A549 (cell line): ENCODE measurements at regions not wholly inside any gene's neighbourhood (a gene's known extent, or its start where the extent isn't known, plus 50 kb on each side); places are given as distances from the start of the nearest gene placed in this dataset.

ENCODE experiments used
- CHD2 ChIP-seq: fragments of 150-350 bp; IDR thresholded peaks from 2 replicates; pipeline ENCODE4 v1.6.1; 2014; ENCODE audit warnings: low read length; ENCODE audit not compliant: partially characterized antibody
- E2F6 ChIP-seq: IDR thresholded peaks from 2 replicates; pipeline ENCODE4 v1.6.1; 2012; ENCODE audit warnings: low read depth, borderline replicate concordance
- EHF ChIP-seq: fragments of 250-450 bp; sonication (Bioruptor Pico); IDR thresholded peaks from 2 replicates; pipeline ENCODE4 v1.5.0; 2020; ENCODE audit warnings: mild to moderate bottlenecking
- EP300 ChIP-seq, 2 experiments: fragments of >200 bp; sonication (Bioruptor Twin); formaldehyde crosslinking; IDR thresholded peaks; 2 replicates in 1 of 2; 3 replicates in 1 of 2; pipeline ENCODE4 v1.6.1; 2016 to 2017
- HMGXB4 ChIP-seq: fragments of 250-450 bp; sonication (Bioruptor Pico); IDR thresholded peaks from 2 replicates; pipeline ENCODE4 v1.5.0; 2021; ENCODE audit warnings: mild to moderate bottlenecking, moderate library complexity, borderline replicate concordance
- MYC ChIP-seq: IDR thresholded peaks from 2 replicates; pipeline ENCODE4 v1.6.1; 2012; ENCODE audit warnings: mild to moderate bottlenecking, inconsistent platforms, low read length, improper control_type of control experiment, borderline replicate concordance
- POLR2A ChIP-seq: IDR thresholded peaks from 2 replicates; pipeline ENCODE4 v1.6.1; 2012; ENCODE audit warnings: mild to moderate bottlenecking, low read length
- RFX5 ChIP-seq: fragments of 450-650 bp; IDR thresholded peaks from 2 replicates; pipeline ENCODE4 v1.7.1; 2014; ENCODE audit warnings: antibody characterized with exemption, mild to moderate bottlenecking, moderate library complexity
- TF ChIP-seq, protein P1 (sequence below): IDR thresholded peaks from 2 replicates; pipeline ENCODE4 v1.6.1; 2012
- TF ChIP-seq, protein P2 (sequence below): fragments of >200 bp; sonication (Bioruptor Twin); formaldehyde crosslinking; IDR thresholded peaks from 3 replicates; pipeline ENCODE4 v1.5.1; 2016

DNA sequence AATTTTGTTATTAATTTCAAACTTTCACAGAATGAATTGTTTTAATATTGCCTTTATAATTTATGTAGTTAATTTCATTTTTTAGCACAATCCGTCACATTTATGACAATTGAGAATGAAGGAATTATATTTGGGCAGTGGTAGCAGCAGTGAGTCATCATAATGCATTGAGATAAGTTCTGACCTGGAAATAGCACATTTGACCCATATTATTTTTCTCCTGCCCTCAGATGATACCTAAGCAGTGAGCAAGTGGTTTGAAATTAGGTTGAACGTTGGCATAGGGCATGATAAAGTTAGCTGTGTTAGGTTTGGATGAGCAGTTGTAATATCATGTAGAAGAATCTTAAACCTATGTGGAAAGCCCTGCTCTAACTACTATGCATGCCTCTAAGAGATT is 1431.3 kb upstream of the CDH8 start:
- TF ChIP-seq POLR2A (no peak), E2F6 (no peak), RFX5 (no peak), MYC (no peak), CHD2 (no peak), HMGXB4 (CRISPR knock-in tag) (no peak), EHF (no peak), EP300 (IDR thresholded peaks at IDR 0.05) (no peak)
- TF ChIP-seq, protein P1, sequence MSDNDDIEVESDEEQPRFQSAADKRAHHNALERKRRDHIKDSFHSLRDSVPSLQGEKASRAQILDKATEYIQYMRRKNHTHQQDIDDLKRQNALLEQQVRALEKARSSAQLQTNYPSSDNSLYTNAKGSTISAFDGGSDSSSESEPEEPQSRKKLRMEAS: no peak
- TF ChIP-seq, protein P2, sequence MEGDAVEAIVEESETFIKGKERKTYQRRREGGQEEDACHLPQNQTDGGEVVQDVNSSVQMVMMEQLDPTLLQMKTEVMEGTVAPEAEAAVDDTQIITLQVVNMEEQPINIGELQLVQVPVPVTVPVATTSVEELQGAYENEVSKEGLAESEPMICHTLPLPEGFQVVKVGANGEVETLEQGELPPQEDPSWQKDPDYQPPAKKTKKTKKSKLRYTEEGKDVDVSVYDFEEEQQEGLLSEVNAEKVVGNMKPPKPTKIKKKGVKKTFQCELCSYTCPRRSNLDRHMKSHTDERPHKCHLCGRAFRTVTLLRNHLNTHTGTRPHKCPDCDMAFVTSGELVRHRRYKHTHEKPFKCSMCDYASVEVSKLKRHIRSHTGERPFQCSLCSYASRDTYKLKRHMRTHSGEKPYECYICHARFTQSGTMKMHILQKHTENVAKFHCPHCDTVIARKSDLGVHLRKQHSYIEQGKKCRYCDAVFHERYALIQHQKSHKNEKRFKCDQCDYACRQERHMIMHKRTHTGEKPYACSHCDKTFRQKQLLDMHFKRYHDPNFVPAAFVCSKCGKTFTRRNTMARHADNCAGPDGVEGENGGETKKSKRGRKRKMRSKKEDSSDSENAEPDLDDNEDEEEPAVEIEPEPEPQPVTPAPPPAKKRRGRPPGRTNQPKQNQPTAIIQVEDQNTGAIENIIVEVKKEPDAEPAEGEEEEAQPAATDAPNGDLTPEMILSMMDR: no peak
